Common myeloid progenitor, CD34-positive (primary cell): ENCODE measurements at regions not wholly inside any gene's neighbourhood (a gene's known extent, or its start where the extent isn't known, plus 50 kb on each side); places are given as distances from the start of the nearest gene placed in this dataset.

Source experiments
- CTCF ChIA-PET: fragments of 350-600 bp; sonication (Branson Sonifier 250); formaldehyde crosslinking; loops from one replicate; lab custom pipeline; 2021; ENCODE audit warnings: antibody characterized with exemption; lab: Charles Lee
- POLR2A ChIA-PET: fragments of 350-600 bp; sonication (Branson Sonifier 250); formaldehyde crosslinking; loops from one replicate; lab custom pipeline; 2021; ENCODE audit warnings: antibody characterized with exemption; lab: Charles Lee
- DNase-seq, 3 donors: peaks; one replicate each; pipeline versions ENCODE4 v3.0.0 to v3.0.0-alpha.2; 2013
- H3K27ac ChIP-seq, 2 experiments: 1 replicate in 1 of 2; 2 replicates in 1 of 2; pipeline ENCODE4 v1.7.0; 2013; ENCODE audit warnings: inconsistent platforms in 2 of 2, low read length in 2 of 2, mild to moderate bottlenecking in 2 of 2, low read depth in 1 of 2, moderate library complexity in 1 of 2; ENCODE audit not compliant: severe bottlenecking in 2 of 2, insufficient read depth in 1 of 2, poor library complexity in 1 of 2
- H3K27me3 ChIP-seq, 5 experiments: replicated peaks in 2 of 5; 1 replicate in 3 of 5; 2 replicates in 2 of 5; pipeline versions ENCODE4 v1.6.1 to v1.7.0; 2013; ENCODE audit warnings: low read length in 4 of 5, mild to moderate bottlenecking in 2 of 5, moderate library complexity in 2 of 5, inconsistent platforms in 1 of 5; ENCODE audit not compliant: insufficient read depth in 5 of 5, control insufficient read depth in 4 of 5
- H3K36me3 ChIP-seq, 4 experiments: 1 replicate in 2 of 4; 2 replicates in 2 of 4; pipeline versions ENCODE4 v1.6.1 to v1.7.0; 2013; ENCODE audit warnings: low read length in 3 of 4, control low read depth in 1 of 4, mild to moderate bottlenecking in 1 of 4; ENCODE audit not compliant: control insufficient read depth in 4 of 4, insufficient read depth in 4 of 4
- H3K4me1 ChIP-seq, 4 experiments: 1 replicate in 3 of 4; 2 replicates in 1 of 4; pipeline versions ENCODE4 v1.6.1 to v1.7.1; 2013; ENCODE audit warnings: low read length in 3 of 4, mild to moderate bottlenecking in 3 of 4, control low read depth in 1 of 4, inconsistent platforms in 1 of 4, moderate library complexity in 1 of 4; ENCODE audit not compliant: control insufficient read depth in 4 of 4, insufficient read depth in 4 of 4; ENCODE audit errors: control extremely low read depth in 1 of 4
- H3K4me3 ChIP-seq, 7 experiments: 1 replicate in 4 of 7; 2 replicates in 3 of 7; pipeline versions ENCODE4 v1.5.1 to v1.7.0; 2013; ENCODE audit warnings: mild to moderate bottlenecking in 7 of 7, low read length in 6 of 7, moderate library complexity in 6 of 7, inconsistent platforms in 2 of 7, low read depth in 2 of 7, control low read depth in 1 of 7; ENCODE audit not compliant: insufficient read depth in 4 of 7, control insufficient read depth in 1 of 7; ENCODE audit errors: extremely low read depth in 1 of 7
- H3K9me3 ChIP-seq, 5 experiments: 1 replicate in 4 of 5; 2 replicates in 1 of 5; pipeline versions ENCODE4 v1.6.1 to v1.7.1; 2013; ENCODE audit warnings: low read length in 4 of 5, mild to moderate bottlenecking in 2 of 5, inconsistent platforms in 1 of 5, low read depth in 1 of 5, moderate library complexity in 1 of 5; ENCODE audit not compliant: control insufficient read depth in 4 of 5, insufficient read depth in 2 of 5; ENCODE audit errors: control extremely low read depth in 1 of 5
- WGBS: methylation state at CpG from one replicate; pipeline ENCODE4 v1.1.5; 2013; ENCODE audit not compliant: insufficient coverage; 5-methylcytosine and 5-hydroxymethylcytosine counted together

- ChIA-PET POLR2A (no interaction called here), CTCF (no interaction called here)
- WGBS = 100% methylated on average over 1 of the region's 1 CpG
- H3K4me3 ChIP-seq = no peak overlapping the region
- no peaks in the 10 kb centered on the region for H3K36me3 ChIP-seq
- H3K27ac ChIP-seq = no peak overlapping the region
- no peaks in the 10 kb centered on the region for H3K27me3 ChIP-seq
- no peak for DNase-seq
- no peaks in the 10 kb centered on the region for H3K4me1 ChIP-seq
- peaks cover 0 to 3% (median 0%) of the 10 kb centered on the region in 5 experiments for H3K9me3 ChIP-seq
These were observed 289.3 kb downstream of the TTLL7 start for GRCh38 chr1:83709662-83710061.

- Histone ChIP-seq H3K9me3 (peaks cover 0 to 2% (median 0%) of the 10 kb centered on the region in 5 experiments), H3K36me3 (no peaks in the 10 kb centered on the region), H3K27me3 (no peaks in the 10 kb centered on the region), H3K4me3 (no peak overlapping the region), H3K27ac (no peak overlapping the region), H3K4me1 (no peaks in the 10 kb centered on the region)
- ChIA-PET CTCF (interaction anchor here (1.0 kb wide), 1 partner anchor 26 kb away, joined by 3 read pairs; no protein-coding TSS in a partner anchor), POLR2A (no interaction called here)
- no peak for DNase-seq
- whole genome bisulfite sequencing = 88% methylated on average over 1 of the region's 3 CpGs
These were observed 292.5 kb downstream of the TTLL7 start for GRCh38 chr1:83706354-83706938.

- peak in 1 of 3 donors; percentile 12 for DNase-seq
- no peaks in the 10 kb centered on the region for H3K9me3 ChIP-seq
- no peak overlapping the region for H3K4me3 ChIP-seq
- ChIA-PET POLR2A (no interaction called here), CTCF (no interaction called here)
- no peaks in the 10 kb centered on the region for H3K36me3 ChIP-seq
- H3K27me3 ChIP-seq = no peaks in the 10 kb centered on the region
- no peak overlapping the region for H3K27ac ChIP-seq
- no peaks in the 10 kb centered on the region for H3K4me1 ChIP-seq
- no CpG with 5 or more reads among the region's 1 CpG for WGBS
These were observed 293.8 kb downstream of the TTLL7 start for GRCh38 chr1:83705091-83705490.

- Histone ChIP-seq H3K27me3 (no peaks in the 10 kb centered on the region), H3K4me1 (no peaks in the 10 kb centered on the region), H3K4me3 (no peak overlapping the region), H3K9me3 (no peaks in the 10 kb centered on the region), H3K36me3 (no peaks in the 10 kb centered on the region), H3K27ac (no peak overlapping the region)
- no peak for DNase-seq
- CTCF ChIA-PET = no interaction called here
- POLR2A ChIA-PET = no interaction called here
These were observed 294.6 kb downstream of the TTLL7 start for GRCh38 chr1:83704350-83704749.

GRCh38 chr1:83702356-83702755 lies 296.6 kb downstream of the TTLL7 start:
- no CpG with 5 or more reads among the region's 1 CpG for WGBS
- ChIA-PET POLR2A (no interaction called here), CTCF (no interaction called here)
- no peak for DNase-seq
- Histone ChIP-seq H3K4me1 (no peaks in the 10 kb centered on the region), H3K27ac (no peak overlapping the region), H3K4me3 (no peak overlapping the region), H3K36me3 (no peaks in the 10 kb centered on the region), H3K9me3 (no peaks in the 10 kb centered on the region), H3K27me3 (no peaks in the 10 kb centered on the region)

- POLR2A ChIA-PET = no interaction called here
- DNase-seq = no peak
- no peaks in the 10 kb centered on the region for H3K4me1 ChIP-seq
- no peaks in the 10 kb centered on the region for H3K36me3 ChIP-seq
- 100% methylated on average over 2 of the region's 2 CpGs for WGBS
- H3K9me3 ChIP-seq = no peaks in the 10 kb centered on the region
- no peak overlapping the region for H3K27ac ChIP-seq
- CTCF ChIA-PET = no interaction called here
- no peaks in the 10 kb centered on the region for H3K27me3 ChIP-seq
- H3K4me3 ChIP-seq = no peak overlapping the region
These were observed 297.6 kb downstream of the TTLL7 start for GRCh38 chr1:83701355-83701754.

GRCh38 chr1:83698644-83699043 lies 300.3 kb downstream of the TTLL7 start:
- CTCF ChIA-PET = no interaction called here
- 100% methylated on average over 1 of the region's 2 CpGs for WGBS
- no peak for DNase-seq
- Histone ChIP-seq H3K9me3 (no peaks in the 10 kb centered on the region), H3K36me3 (no peaks in the 10 kb centered on the region), H3K4me3 (no peak overlapping the region), H3K4me1 (peaks cover 6 to 9% (median 8%) of the 10 kb centered on the region in 4 experiments), H3K27ac (no peak overlapping the region), H3K27me3 (peaks cover 0 to 3% (median 0%) of the 10 kb centered on the region in 5 experiments)
- POLR2A ChIA-PET = no interaction called here
